GM12878 (cell line): ENCODE measurements at regions not wholly inside any gene's neighbourhood (a gene's known extent, or its start where the extent isn't known, plus 50 kb on each side); places are given as distances from the start of the nearest gene placed in this dataset.

ENCODE experiments used
- ATAC-seq: fragments of 200-7000 bp; cut with Tn5 transposase; 3 replicates; pipeline ENCODE4 v1.9.1; 2020; ENCODE audit warnings: mild to moderate bottlenecking, moderate library complexity
- BruUV-seq: library from RNA; stranded (reverse); fragments of 400-500 nt; replicated peaks from 2 replicates; lab custom pipeline; 2021; lab: Mats Ljungman, UMichigan
- CTCF ChIA-PET: fragments of 300-600 bp; sonication (Branson Sonifier 250); formaldehyde crosslinking; extraction: SDS; loops from one replicate; lab custom pipeline; 2021; ENCODE audit warnings: inconsistent platforms; lab: Yijun Ruan, JAX
- POLR2A ChIA-PET: fragments of 350-600 bp; formaldehyde crosslinking; extraction: SDS; loops from one replicate; lab custom pipeline; 2021; ENCODE audit warnings: inconsistent platforms; lab: Charles Lee
- RAD21 ChIA-PET: fragments of 300-600 bp; sonication (Branson Sonifier 250); formaldehyde crosslinking; loops from one replicate; lab custom pipeline; 2023; ENCODE audit warnings: antibody characterized with exemption; ENCODE audit not compliant: unreplicated experiment; lab: Charles Lee
- SMC1A ChIA-PET: fragments of 300-600 bp; sonication (Branson Sonifier 250); formaldehyde crosslinking; loops from one replicate; lab custom pipeline; 2023; ENCODE audit not compliant: unreplicated experiment, uncharacterized antibody; lab: Charles Lee
- DNase-seq: peaks from one replicate; pipeline ENCODE4 v3.0.0-alpha.2; 2011; ENCODE audit warnings: low read depth, low spot score
- FAIRE-seq: peaks from 3 replicates; lab custom pipeline; 2011; peaks lifted over from hg19 to GRCh38; lab: Jason Lieb, UNC
- H2AFZ ChIP-seq: 2 replicates; pipeline ENCODE4 v1.6.0; 2011; ENCODE audit warnings: low read depth, low read length, control low read depth; ENCODE audit not compliant: control insufficient read depth
- H3K27ac ChIP-seq: 2 replicates; pipeline ENCODE4 v1.5.1; 2011; ENCODE audit warnings: control low read depth; ENCODE audit not compliant: control insufficient read depth, insufficient read depth
- H3K27me3 ChIP-seq, 2 experiments: replicated peaks in 1 of 2; 2 replicates each; pipeline versions ENCODE4 v1.6.0 to v1.6.1; 2011; ENCODE audit warnings: low read length in 1 of 2; ENCODE audit not compliant: control insufficient read depth in 2 of 2, insufficient read depth in 2 of 2
- H3K36me3 ChIP-seq, 2 experiments: 2 replicates each; pipeline ENCODE4 v1.5.1; 2011; ENCODE audit warnings: low read length in 1 of 2; ENCODE audit not compliant: control insufficient read depth in 2 of 2, insufficient read depth in 2 of 2
- H3K4me1 ChIP-seq: 2 replicates; pipeline ENCODE4 v1.6.1; 2011; ENCODE audit warnings: mild to moderate bottlenecking, low read length, moderate library complexity, mixed read lengths; ENCODE audit not compliant: control insufficient read depth, insufficient read depth
- H3K4me2 ChIP-seq: 2 replicates; pipeline ENCODE4 v1.6.0; 2011; ENCODE audit warnings: control low read depth; ENCODE audit not compliant: control insufficient read depth, insufficient read depth
- H3K4me3 ChIP-seq: fragments of 200-600 bp; sonication (generic); 2 replicates; pipeline ENCODE4 v1.5.1; 2016
- H3K79me2 ChIP-seq: 2 replicates; pipeline ENCODE4 v1.6.0; 2011; ENCODE audit warnings: low read length; ENCODE audit not compliant: control insufficient read depth, insufficient read depth
- H3K9ac ChIP-seq: 2 replicates; pipeline ENCODE4 v1.8.0; 2011; ENCODE audit warnings: low read length, control low read depth, mixed read lengths; ENCODE audit not compliant: control insufficient read depth, insufficient read depth
- H3K9me3 ChIP-seq: replicated peaks from 3 replicates; pipeline ENCODE4 v1.5.1; 2011; ENCODE audit warnings: mild to moderate bottlenecking, low read length; ENCODE audit not compliant: control insufficient read depth, insufficient read depth
- H4K20me1 ChIP-seq: 2 replicates; pipeline ENCODE4 v1.6.0; 2011; ENCODE audit not compliant: control insufficient read depth, insufficient read depth
- EED ChIP-seq: sonication (generic); IDR thresholded peaks from 2 replicates; pipeline ENCODE4 v1.6.1; 2016; ENCODE audit warnings: antibody characterized with exemption, low read depth
- HDAC6 ChIP-seq: fragments of 200-600 bp; sonication (generic); IDR thresholded peaks from one replicate; pipeline ENCODE4 v1.8.0; 2017; ENCODE audit warnings: antibody characterized with exemption; ENCODE audit not compliant: unreplicated experiment
- IKZF1 ChIP-seq: fragments of 450-650 bp; conservative IDR thresholded peaks from 2 replicates; pipeline ENCODE4 v1.6.1; 2017; ENCODE audit warnings: antibody characterized with exemption, mild to moderate bottlenecking
- IKZF2 ChIP-seq, 2 experiments: fragments of 450-650 bp; IDR thresholded peaks; 2 replicates each; pipeline ENCODE4 v1.6.1; 2017; ENCODE audit warnings: mild to moderate bottlenecking in 2 of 2, moderate library complexity in 2 of 2
- NR2C1 ChIP-seq: fragments of 450-650 bp; IDR thresholded peaks from 2 replicates; pipeline ENCODE4 v1.6.1; 2017; ENCODE audit warnings: antibody characterized with exemption, mild to moderate bottlenecking, moderate library complexity
- NR2F1 ChIP-seq: fragments of 450-650 bp; conservative IDR thresholded peaks from 2 replicates; pipeline ENCODE4 v1.6.1; 2017; ENCODE audit warnings: mild to moderate bottlenecking
- PAX5 ChIP-seq: IDR thresholded peaks from 2 replicates; pipeline ENCODE4 v1.6.1; 2011; ENCODE audit warnings: low read depth, low read length, borderline replicate concordance
- POLR2AphosphoS5 ChIP-seq: IDR thresholded peaks from 2 replicates; pipeline ENCODE4 v1.6.1; 2011; ENCODE audit warnings: mild to moderate bottlenecking, low read length, inconsistent platforms
- SKIL ChIP-seq: fragments of 450-650 bp; IDR thresholded peaks from 2 replicates; pipeline ENCODE4 v1.6.1; 2017; ENCODE audit warnings: mild to moderate bottlenecking, low read depth, inconsistent platforms; ENCODE audit not compliant: poor library complexity, severe bottlenecking
- SUPT20H ChIP-seq: IDR thresholded peaks from 2 replicates; pipeline ENCODE4 v1.6.1; 2011; ENCODE audit warnings: low read depth, mild to moderate bottlenecking, low read length, moderate library complexity, borderline replicate concordance; ENCODE audit not compliant: control insufficient read depth
- WGBS: methylation state at CpG from one replicate; pipeline ENCODE4 v1.1.6; 2016; ENCODE audit warnings: low lambda C conversion rate; ENCODE audit not compliant: insufficient replicate concordance, insufficient coverage; ENCODE audit errors: missing lambda C conversion rate; 5-methylcytosine and 5-hydroxymethylcytosine counted together
- in situ Hi-C: fragments of 300-500 bp; cut with MboI; formaldehyde crosslinking; loops from 9 replicates; pipeline ENCODE4 v1.14.3; 2018; ENCODE audit warnings: mixed read lengths
- intact Hi-C: fragments of 100-400 bp; cut with micrococcal nuclease; formaldehyde crosslinking; loops from one replicate; pipeline ENCODE4 v1.14.2; 2022; ENCODE audit not compliant: unreplicated experiment
- TF ChIP-seq, protein P1 (sequence below): fragments of 450-650 bp; IDR thresholded peaks from 2 replicates; pipeline ENCODE4 v1.6.1; 2017; ENCODE audit warnings: low read depth, mild to moderate bottlenecking, moderate library complexity
- TF ChIP-seq, protein P2 (sequence below): IDR thresholded peaks from 2 replicates; pipeline ENCODE4 v1.6.1; 2012; ENCODE audit warnings: improper control_type of control experiment, low read depth, low read length; ENCODE audit not compliant: insufficient replicate concordance
- TF ChIP-seq, protein P3 (sequence below): fragments of 450-650 bp; formaldehyde crosslinking; IDR thresholded peaks from 2 replicates; pipeline ENCODE4 v1.4.0; 2020; ENCODE audit warnings: mild to moderate bottlenecking, moderate library complexity

GRCh38 chr18:47453038-47453437 lies 201.6 kb upstream of the SKOR2 start:
- DNase-seq (no peak), FAIRE-seq (no peak), ATAC-seq (no peak)
- H3K27me3 ChIP-seq, result no peaks in the 10 kb centered on the region; a peak in 2 of 4 replicates
- in situ Hi-C loops (no loop called here), intact Hi-C loops (no loop called here)
- H3K36me3 ChIP-seq, result no peaks in the 10 kb centered on the region
- no peaks in the 10 kb centered on the region for H3K9me3 ChIP-seq
- H3K4me2 ChIP-seq, result no peak overlapping the region
- no TSS peak for BruUV-seq
- TF ChIP-seq, protein P1, sequence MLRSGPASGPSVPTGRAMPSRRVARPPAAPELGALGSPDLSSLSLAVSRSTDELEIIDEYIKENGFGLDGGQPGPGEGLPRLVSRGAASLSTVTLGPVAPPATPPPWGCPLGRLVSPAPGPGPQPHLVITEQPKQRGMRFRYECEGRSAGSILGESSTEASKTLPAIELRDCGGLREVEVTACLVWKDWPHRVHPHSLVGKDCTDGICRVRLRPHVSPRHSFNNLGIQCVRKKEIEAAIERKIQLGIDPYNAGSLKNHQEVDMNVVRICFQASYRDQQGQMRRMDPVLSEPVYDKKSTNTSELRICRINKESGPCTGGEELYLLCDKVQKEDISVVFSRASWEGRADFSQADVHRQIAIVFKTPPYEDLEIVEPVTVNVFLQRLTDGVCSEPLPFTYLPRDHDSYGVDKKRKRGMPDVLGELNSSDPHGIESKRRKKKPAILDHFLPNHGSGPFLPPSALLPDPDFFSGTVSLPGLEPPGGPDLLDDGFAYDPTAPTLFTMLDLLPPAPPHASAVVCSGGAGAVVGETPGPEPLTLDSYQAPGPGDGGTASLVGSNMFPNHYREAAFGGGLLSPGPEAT, result no peak
- TF ChIP-seq NR2C1, result no peak
- no peak for TF ChIP-seq SUPT20H
- no peak for TF ChIP-seq EED
- no peak for TF ChIP-seq POLR2AphosphoS5
- no peak for TF ChIP-seq PAX5
- no peak for TF ChIP-seq IKZF2 (IDR thresholded peaks at IDR 0.05)
- TF ChIP-seq SKIL, result no peak
- no peak for TF ChIP-seq IKZF1
- TF ChIP-seq, protein P2, sequence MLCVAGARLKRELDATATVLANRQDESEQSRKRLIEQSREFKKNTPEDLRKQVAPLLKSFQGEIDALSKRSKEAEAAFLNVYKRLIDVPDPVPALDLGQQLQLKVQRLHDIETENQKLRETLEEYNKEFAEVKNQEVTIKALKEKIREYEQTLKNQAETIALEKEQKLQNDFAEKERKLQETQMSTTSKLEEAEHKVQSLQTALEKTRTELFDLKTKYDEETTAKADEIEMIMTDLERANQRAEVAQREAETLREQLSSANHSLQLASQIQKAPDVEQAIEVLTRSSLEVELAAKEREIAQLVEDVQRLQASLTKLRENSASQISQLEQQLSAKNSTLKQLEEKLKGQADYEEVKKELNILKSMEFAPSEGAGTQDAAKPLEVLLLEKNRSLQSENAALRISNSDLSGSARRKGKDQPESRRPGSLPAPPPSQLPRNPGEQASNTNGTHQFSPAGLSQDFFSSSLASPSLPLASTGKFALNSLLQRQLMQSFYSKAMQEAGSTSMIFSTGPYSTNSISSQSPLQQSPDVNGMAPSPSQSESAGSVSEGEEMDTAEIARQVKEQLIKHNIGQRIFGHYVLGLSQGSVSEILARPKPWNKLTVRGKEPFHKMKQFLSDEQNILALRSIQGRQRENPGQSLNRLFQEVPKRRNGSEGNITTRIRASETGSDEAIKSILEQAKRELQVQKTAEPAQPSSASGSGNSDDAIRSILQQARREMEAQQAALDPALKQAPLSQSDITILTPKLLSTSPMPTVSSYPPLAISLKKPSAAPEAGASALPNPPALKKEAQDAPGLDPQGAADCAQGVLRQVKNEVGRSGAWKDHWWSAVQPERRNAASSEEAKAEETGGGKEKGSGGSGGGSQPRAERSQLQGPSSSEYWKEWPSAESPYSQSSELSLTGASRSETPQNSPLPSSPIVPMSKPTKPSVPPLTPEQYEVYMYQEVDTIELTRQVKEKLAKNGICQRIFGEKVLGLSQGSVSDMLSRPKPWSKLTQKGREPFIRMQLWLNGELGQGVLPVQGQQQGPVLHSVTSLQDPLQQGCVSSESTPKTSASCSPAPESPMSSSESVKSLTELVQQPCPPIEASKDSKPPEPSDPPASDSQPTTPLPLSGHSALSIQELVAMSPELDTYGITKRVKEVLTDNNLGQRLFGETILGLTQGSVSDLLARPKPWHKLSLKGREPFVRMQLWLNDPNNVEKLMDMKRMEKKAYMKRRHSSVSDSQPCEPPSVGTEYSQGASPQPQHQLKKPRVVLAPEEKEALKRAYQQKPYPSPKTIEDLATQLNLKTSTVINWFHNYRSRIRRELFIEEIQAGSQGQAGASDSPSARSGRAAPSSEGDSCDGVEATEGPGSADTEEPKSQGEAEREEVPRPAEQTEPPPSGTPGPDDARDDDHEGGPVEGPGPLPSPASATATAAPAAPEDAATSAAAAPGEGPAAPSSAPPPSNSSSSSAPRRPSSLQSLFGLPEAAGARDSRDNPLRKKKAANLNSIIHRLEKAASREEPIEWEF, result no peak
- TF ChIP-seq NR2F1, result no peak
- no peak for TF ChIP-seq HDAC6
- TF ChIP-seq, protein P3, sequence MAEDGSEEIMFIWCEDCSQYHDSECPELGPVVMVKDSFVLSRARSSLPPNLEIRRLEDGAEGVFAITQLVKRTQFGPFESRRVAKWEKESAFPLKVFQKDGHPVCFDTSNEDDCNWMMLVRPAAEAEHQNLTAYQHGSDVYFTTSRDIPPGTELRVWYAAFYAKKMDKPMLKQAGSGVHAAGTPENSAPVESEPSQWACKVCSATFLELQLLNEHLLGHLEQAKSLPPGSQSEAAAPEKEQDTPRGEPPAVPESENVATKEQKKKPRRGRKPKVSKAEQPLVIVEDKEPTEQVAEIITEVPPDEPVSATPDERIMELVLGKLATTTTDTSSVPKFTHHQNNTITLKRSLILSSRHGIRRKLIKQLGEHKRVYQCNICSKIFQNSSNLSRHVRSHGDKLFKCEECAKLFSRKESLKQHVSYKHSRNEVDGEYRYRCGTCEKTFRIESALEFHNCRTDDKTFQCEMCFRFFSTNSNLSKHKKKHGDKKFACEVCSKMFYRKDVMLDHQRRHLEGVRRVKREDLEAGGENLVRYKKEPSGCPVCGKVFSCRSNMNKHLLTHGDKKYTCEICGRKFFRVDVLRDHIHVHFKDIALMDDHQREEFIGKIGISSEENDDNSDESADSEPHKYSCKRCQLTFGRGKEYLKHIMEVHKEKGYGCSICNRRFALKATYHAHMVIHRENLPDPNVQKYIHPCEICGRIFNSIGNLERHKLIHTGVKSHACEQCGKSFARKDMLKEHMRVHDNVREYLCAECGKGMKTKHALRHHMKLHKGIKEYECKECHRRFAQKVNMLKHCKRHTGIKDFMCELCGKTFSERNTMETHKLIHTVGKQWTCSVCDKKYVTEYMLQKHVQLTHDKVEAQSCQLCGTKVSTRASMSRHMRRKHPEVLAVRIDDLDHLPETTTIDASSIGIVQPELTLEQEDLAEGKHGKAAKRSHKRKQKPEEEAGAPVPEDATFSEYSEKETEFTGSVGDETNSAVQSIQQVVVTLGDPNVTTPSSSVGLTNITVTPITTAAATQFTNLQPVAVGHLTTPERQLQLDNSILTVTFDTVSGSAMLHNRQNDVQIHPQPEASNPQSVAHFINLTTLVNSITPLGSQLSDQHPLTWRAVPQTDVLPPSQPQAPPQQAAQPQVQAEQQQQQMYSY (CRISPR knock-in tag), result no peak
- ChIA-PET SMC1A (no interaction called here), RAD21 (no interaction called here), CTCF (no interaction called here), POLR2A (no interaction called here)
- no peaks in the 10 kb centered on the region for H4K20me1 ChIP-seq
- 50% methylated on average over 4 of the region's 4 CpGs for WGBS
- H3K4me3 ChIP-seq, result no peak overlapping the region
- H3K27ac ChIP-seq, result no peak overlapping the region
- no peaks in the 10 kb centered on the region for H3K79me2 ChIP-seq
- no peak overlapping the region for H2AFZ ChIP-seq
- no peaks in the 10 kb centered on the region for H3K4me1 ChIP-seq
- H3K9ac ChIP-seq, result no peak overlapping the region
